Upper lobe of right lung (tissue), 1 donor: ENCODE measurements at regions not wholly inside any gene's neighbourhood (a gene's known extent, or its start where the extent isn't known, plus 50 kb on each side); places are given as distances from the start of the nearest gene placed in this dataset.

Source experiments
- ATAC-seq: fragments of 200-7000 bp; cut with Tn5 transposase; one replicate; pipeline ENCODE4 v1.9.1; 2020; ENCODE audit warnings: mild to moderate bottlenecking, moderate library complexity
- DNase-seq: peaks from one replicate; pipeline ENCODE4 v3.0.0-alpha.2; 2020
- H3K27ac ChIP-seq: fragments of 200-600 bp; one replicate; pipeline ENCODE4 v1.8.0; 2022
- H3K27me3 ChIP-seq: fragments of 200-600 bp; one replicate; pipeline ENCODE4 v1.8.0; 2022; ENCODE audit warnings: mild to moderate bottlenecking
- H3K36me3 ChIP-seq: fragments of 200-600 bp; one replicate; pipeline ENCODE4 v1.8.0; 2022
- H3K4me1 ChIP-seq: fragments of 200-600 bp; one replicate; pipeline ENCODE4 v1.8.0; 2022
- H3K4me3 ChIP-seq: fragments of 200-600 bp; one replicate; pipeline ENCODE4 v1.8.0; 2022; ENCODE audit warnings: mild to moderate bottlenecking
- H3K9me3 ChIP-seq: fragments of 200-600 bp; one replicate; pipeline ENCODE4 v1.8.0; 2022
- CTCF ChIP-seq: fragments of 200-600 bp; IDR thresholded peaks from one replicate; pipeline ENCODE4 v1.8.0; 2022; ENCODE audit warnings: antibody characterized with exemption
- intact Hi-C: fragments of 100-400 bp; cut with DNase I; formaldehyde crosslinking; loops from one replicate; pipeline ENCODE4 v1.11.0; 2022
- donor health status: DM: no; HTN: yes; CAD: no; lungs with severe emphysema.

- intact Hi-C loops = loop anchor here (10.0 kb wide), 1 partner anchor 275 kb away; no protein-coding TSS in a partner anchor
- H3K4me3 ChIP-seq = no peak overlapping the region
- DNase-seq (no peak), ATAC-seq (no peak)
- no peaks in the 10 kb centered on the region for H3K27me3 ChIP-seq
- no peaks in the 10 kb centered on the region for H3K9me3 ChIP-seq
- no peaks in the 10 kb centered on the region for H3K4me1 ChIP-seq
- H3K27ac ChIP-seq = no peak overlapping the region
- no peak for TF ChIP-seq CTCF
- H3K36me3 ChIP-seq = no peaks in the 10 kb centered on the region
These were observed 88.4 kb upstream of the PLSCR4 start for GRCh38 chr3:146339349-146339748.

- H3K4me3 ChIP-seq = no peak overlapping the region
- no peak overlapping the region for H3K27ac ChIP-seq
- intact Hi-C loops = loop anchor here (10.0 kb wide), 1 partner anchor 273 kb away; no protein-coding TSS in a partner anchor
- H3K36me3 ChIP-seq = no peaks in the 10 kb centered on the region
- no peak for DNase-seq
- H3K4me1 ChIP-seq = no peaks in the 10 kb centered on the region
- H3K9me3 ChIP-seq = no peaks in the 10 kb centered on the region
- no peaks in the 10 kb centered on the region for H3K27me3 ChIP-seq
- no peak for TF ChIP-seq CTCF
- no peak for ATAC-seq
These were observed 87.1 kb upstream of the PLSCR4 start for GRCh38 chr3:146337991-146338390.

- Histone ChIP-seq H3K9me3 (no peaks in the 10 kb centered on the region), H3K4me1 (no peaks in the 10 kb centered on the region), H3K27me3 (no peaks in the 10 kb centered on the region), H3K4me3 (no peak overlapping the region), H3K27ac (no peak overlapping the region), H3K36me3 (no peaks in the 10 kb centered on the region)
- TF ChIP-seq CTCF = no peak
- DNase-seq = no peak
- no peak for ATAC-seq
- intact Hi-C loops = loop anchor here (10.0 kb wide), 1 partner anchor 271 kb away; no protein-coding TSS in a partner anchor
These were observed 84.5 kb upstream of the PLSCR4 start for GRCh38 chr3:146335386-146335785.

GRCh38 chr3:146334151-146334550 is 83.2 kb upstream of the PLSCR4 start:
- DNase-seq (no peak), ATAC-seq (no peak)
- intact Hi-C loops = loop anchor here (10.0 kb wide), 1 partner anchor 269 kb away; no protein-coding TSS in a partner anchor
- Histone ChIP-seq H3K4me3 (no peak overlapping the region), H3K9me3 (no peaks in the 10 kb centered on the region), H3K4me1 (no peaks in the 10 kb centered on the region), H3K27ac (no peak overlapping the region), H3K27me3 (no peaks in the 10 kb centered on the region), H3K36me3 (no peaks in the 10 kb centered on the region)
- TF ChIP-seq CTCF = no peak

GRCh38 chr3:146331967-146332366 is 81.1 kb upstream of the PLSCR4 start:
- Histone ChIP-seq H3K9me3 (no peaks in the 10 kb centered on the region), H3K27me3 (no peaks in the 10 kb centered on the region), H3K36me3 (no peaks in the 10 kb centered on the region), H3K4me1 (no peaks in the 10 kb centered on the region), H3K4me3 (no peak overlapping the region), H3K27ac (no peak overlapping the region)
- no peak for ATAC-seq
- DNase-seq = no peak
- TF ChIP-seq CTCF = no peak
- intact Hi-C loops = loop anchor here (10.0 kb wide), 1 partner anchor 267 kb away; no protein-coding TSS in a partner anchor
